GM23248 (cell line): ENCODE measurements at regions not wholly inside any gene's neighbourhood (a gene's known extent, or its start where the extent isn't known, plus 50 kb on each side); places are given as distances from the start of the nearest gene placed in this dataset.

Experiments
- DNase-seq: peaks from one replicate; pipeline ENCODE4 v3.0.0-alpha.2; 2015
- H2AFZ ChIP-seq: fragments of 200-600 bp; sonication (generic); 2 replicates; pipeline ENCODE4 v1.6.1; 2016; ENCODE audit warnings: antibody characterized with exemption
- H3F3A ChIP-seq: fragments of 200-600 bp; sonication (generic); 2 replicates; pipeline ENCODE4 v1.6.1; 2016; ENCODE audit warnings: mild to moderate bottlenecking, antibody characterized with exemption, mixed run types; ENCODE audit not compliant: insufficient read depth
- H3K27ac ChIP-seq: fragments of 200-600 bp; sonication (generic); 2 replicates; pipeline ENCODE4 v1.5.1; 2016; ENCODE audit warnings: mild to moderate bottlenecking
- H3K27me3 ChIP-seq: fragments of 200-600 bp; sonication (generic); replicated peaks from 2 replicates; pipeline ENCODE4 v1.6.1; 2016; ENCODE audit warnings: mild to moderate bottlenecking; ENCODE audit not compliant: insufficient read depth
- H3K36me3 ChIP-seq: fragments of 200-600 bp; sonication (generic); 2 replicates; pipeline ENCODE4 v1.6.1; 2016; ENCODE audit warnings: low read depth, mild to moderate bottlenecking
- H3K4me1 ChIP-seq: fragments of 200-600 bp; sonication (generic); 2 replicates; pipeline ENCODE4 v1.6.1; 2016; ENCODE audit warnings: mild to moderate bottlenecking; ENCODE audit not compliant: insufficient read depth
- H3K4me2 ChIP-seq: fragments of 200-600 bp; sonication (generic); one replicate; pipeline ENCODE4 v1.6.1; 2016; ENCODE audit warnings: mild to moderate bottlenecking; ENCODE audit not compliant: unreplicated experiment
- H3K4me3 ChIP-seq: fragments of 200-600 bp; sonication (generic); 2 replicates; pipeline ENCODE4 v1.5.1; 2016; ENCODE audit warnings: mild to moderate bottlenecking
- H3K79me2 ChIP-seq: fragments of 200-600 bp; sonication (generic); 2 replicates; pipeline ENCODE4 v1.6.1; 2016; ENCODE audit warnings: mild to moderate bottlenecking; ENCODE audit not compliant: insufficient read depth
- H3K9ac ChIP-seq: fragments of 200-600 bp; sonication (generic); 2 replicates; pipeline ENCODE4 v1.6.1; 2016; ENCODE audit warnings: mild to moderate bottlenecking
- H3K9me2 ChIP-seq: fragments of 200-600 bp; sonication (generic); 2 replicates; pipeline ENCODE4 v1.6.1; 2016; ENCODE audit warnings: mixed run types, mild to moderate bottlenecking, moderate library complexity; ENCODE audit not compliant: insufficient read depth
- H3K9me3 ChIP-seq: fragments of 200-600 bp; sonication (generic); one replicate; pipeline ENCODE4 v1.6.1; 2017; ENCODE audit warnings: low read depth
- H4K20me1 ChIP-seq: fragments of 200-600 bp; sonication (generic); 2 replicates; pipeline ENCODE4 v1.6.0; 2016; ENCODE audit not compliant: insufficient read depth
- EZH2 ChIP-seq: fragments of 200-600 bp; sonication (generic); IDR thresholded peaks from 2 replicates; pipeline ENCODE4 v1.6.1; 2018; ENCODE audit warnings: antibody characterized with exemption, mild to moderate bottlenecking; ENCODE audit not compliant: insufficient read depth, poor library complexity, severe bottlenecking
- EZH2phosphoT487 ChIP-seq: fragments of 200-600 bp; sonication (generic); IDR thresholded peaks from 2 replicates; pipeline ENCODE4 v1.6.1; 2018; ENCODE audit warnings: antibody characterized with exemption, moderate library complexity, mild to moderate bottlenecking, low read depth; ENCODE audit not compliant: insufficient read depth
- WGBS, 2 experiments: methylation state at CpG; one replicate each; pipeline ENCODE4 v1.1.6; 2015 to 2017; ENCODE audit warnings: low lambda C conversion rate in 2 of 2, low coverage in 1 of 2; ENCODE audit errors: missing lambda C conversion rate in 2 of 2; 5-methylcytosine and 5-hydroxymethylcytosine counted together
- in situ Hi-C: fragments of 300-500 bp; cut with MboI; formaldehyde crosslinking; loops from 2 replicates; pipeline ENCODE4 v1.15.0; 2020

- no peak overlapping the region for H2AFZ ChIP-seq
- no peak overlapping the region for H3K9ac ChIP-seq
- no peak for TF ChIP-seq EZH2phosphoT487
- TF ChIP-seq EZH2 = no peak
- H3K79me2 ChIP-seq = no peaks in the 10 kb centered on the region
- no peaks in the 10 kb centered on the region for H3K9me2 ChIP-seq
- H3K4me1 ChIP-seq = peaks cover 19% of the 10 kb centered on the region
- H3K27me3 ChIP-seq = no peaks in the 10 kb centered on the region
- H3K27ac ChIP-seq = no peak overlapping the region
- H4K20me1 ChIP-seq = no peaks in the 10 kb centered on the region
- no peak for DNase-seq
- no peak overlapping the region for H3K4me3 ChIP-seq
- no peaks in the 10 kb centered on the region for H3F3A ChIP-seq
- H3K9me3 ChIP-seq = no peaks in the 10 kb centered on the region
- H3K4me2 ChIP-seq = no peak overlapping the region
- no peaks in the 10 kb centered on the region for H3K36me3 ChIP-seq
- in situ Hi-C loops = no loop called here
- 73 to 79% methylated on average over 2 of the region's 2 CpGs for WGBS, 2 experiments
Measured at GRCh38 chr12:59407799-59408198, 188.0 kb upstream of the SLC16A7 start.

- H3K9ac ChIP-seq = no peak overlapping the region
- no peak overlapping the region for H3K4me3 ChIP-seq
- in situ Hi-C loops = no loop called here
- H3K27me3 ChIP-seq = no peaks in the 10 kb centered on the region
- no peaks in the 10 kb centered on the region for H3K36me3 ChIP-seq
- no peak for DNase-seq
- no peak overlapping the region for H3K27ac ChIP-seq
- no peaks in the 10 kb centered on the region for H3K9me2 ChIP-seq
- TF ChIP-seq EZH2 = no peak
- no peak overlapping the region for H2AFZ ChIP-seq
- no peaks in the 10 kb centered on the region for H3K79me2 ChIP-seq
- no peaks in the 10 kb centered on the region for H4K20me1 ChIP-seq
- no peaks in the 10 kb centered on the region for H3K9me3 ChIP-seq
- no peaks in the 10 kb centered on the region for H3F3A ChIP-seq
- H3K4me1 ChIP-seq = peaks cover 19% of the 10 kb centered on the region
- H3K4me2 ChIP-seq = no peak overlapping the region
Measured at GRCh38 chr12:59405992-59406391, 189.8 kb upstream of the SLC16A7 start.

- no peak overlapping the region for H3K27ac ChIP-seq
- H3K36me3 ChIP-seq = no peaks in the 10 kb centered on the region
- H3K9me2 ChIP-seq = no peaks in the 10 kb centered on the region
- no peaks in the 10 kb centered on the region for H4K20me1 ChIP-seq
- no peak for TF ChIP-seq EZH2
- TF ChIP-seq EZH2phosphoT487 = no peak
- no peak for DNase-seq
- H2AFZ ChIP-seq = peak overlapping the region; percentile 83
- H3K9ac ChIP-seq = peak overlapping the region; percentile 45
- no peaks in the 10 kb centered on the region for H3K9me3 ChIP-seq
- in situ Hi-C loops = no loop called here
- peak overlapping the region; percentile 63 for H3K4me3 ChIP-seq
- no peaks in the 10 kb centered on the region for H3F3A ChIP-seq
- H3K4me1 ChIP-seq = peaks cover 19% of the 10 kb centered on the region
- peak overlapping the region; percentile 91 for H3K4me2 ChIP-seq
- H3K27me3 ChIP-seq = no peaks in the 10 kb centered on the region
- H3K79me2 ChIP-seq = no peaks in the 10 kb centered on the region
Measured at GRCh38 chr12:59404109-59404650, 191.6 kb upstream of the SLC16A7 start.

GRCh38 chr12:59403259-59403932 lies 192.4 kb upstream of the SLC16A7 start:
- peak; percentile 77 for DNase-seq
- no peaks in the 10 kb centered on the region for H4K20me1 ChIP-seq
- in situ Hi-C loops = no loop called here
- peaks cover 15% of the 10 kb centered on the region for H3K4me1 ChIP-seq
- no peaks in the 10 kb centered on the region for H3K9me3 ChIP-seq
- peak overlapping the region; percentile 45 for H3K9ac ChIP-seq
- H3K9me2 ChIP-seq = no peaks in the 10 kb centered on the region
- H3K27me3 ChIP-seq = no peaks in the 10 kb centered on the region
- peak overlapping the region; percentile 91 for H3K4me2 ChIP-seq
- WGBS, 2 experiments = 1% methylated on average over 3 of the region's 3 CpGs
- H3F3A ChIP-seq = no peaks in the 10 kb centered on the region
- peak overlapping the region; percentile 63 for H3K4me3 ChIP-seq
- H3K36me3 ChIP-seq = no peaks in the 10 kb centered on the region
- H3K79me2 ChIP-seq = no peaks in the 10 kb centered on the region
- no peak overlapping the region for H3K27ac ChIP-seq
- peak overlapping the region; percentile 83 for H2AFZ ChIP-seq
- TF ChIP-seq EZH2phosphoT487 (no peak), EZH2 (no peak)

- DNase-seq = peak; percentile 7
- Histone ChIP-seq H3K4me2 (no peak overlapping the region), H3F3A (no peaks in the 10 kb centered on the region), H3K36me3 (no peaks in the 10 kb centered on the region), H3K27me3 (no peaks in the 10 kb centered on the region), H3K9me2 (no peaks in the 10 kb centered on the region), H3K9ac (no peak overlapping the region), H3K79me2 (no peaks in the 10 kb centered on the region), H2AFZ (no peak overlapping the region), H3K27ac (no peak overlapping the region), H3K9me3 (no peaks in the 10 kb centered on the region), H4K20me1 (no peaks in the 10 kb centered on the region), H3K4me3 (no peak overlapping the region), H3K4me1 (peaks cover 11% of the 10 kb centered on the region; the same call in 1 of the 2 replicates)
- WGBS, 2 experiments = 79 to 96% methylated on average over 2 of the region's 2 CpGs
- no peak for TF ChIP-seq EZH2phosphoT487
- no peak for TF ChIP-seq EZH2
- in situ Hi-C loops = no loop called here
Measured at GRCh38 chr12:59401862-59402261, 194.0 kb upstream of the SLC16A7 start.
